GM12865 (cell line): ENCODE measurements at regions not wholly inside any gene's neighbourhood (a gene's known extent, or its start where the extent isn't known, plus 50 kb on each side); places are given as distances from the start of the nearest gene placed in this dataset.
"Not testable (repeated sequence)": the region's sequence is repeated elsewhere in the genome, so short reads cannot be mapped to it uniquely, and the experiment has no call there.

Experiments used
- DNase-seq: peaks from one replicate; pipeline ENCODE4 v3.0.0; 2010; ENCODE audit warnings: low read depth
- H3K4me3 ChIP-seq: 2 replicates; pipeline ENCODE4 v1.5.1; 2011; ENCODE audit warnings: mild to moderate bottlenecking, low read depth, low read length, control low read depth
- TF ChIP-seq, protein P1 (sequence below): IDR thresholded peaks from 2 replicates; pipeline ENCODE4 v1.5.1; 2011; ENCODE audit warnings: low read length, control low read depth, low read depth, inconsistent platforms; ENCODE audit not compliant: insufficient read depth; ENCODE audit errors: missing control alignments

- TF ChIP-seq, protein P1, sequence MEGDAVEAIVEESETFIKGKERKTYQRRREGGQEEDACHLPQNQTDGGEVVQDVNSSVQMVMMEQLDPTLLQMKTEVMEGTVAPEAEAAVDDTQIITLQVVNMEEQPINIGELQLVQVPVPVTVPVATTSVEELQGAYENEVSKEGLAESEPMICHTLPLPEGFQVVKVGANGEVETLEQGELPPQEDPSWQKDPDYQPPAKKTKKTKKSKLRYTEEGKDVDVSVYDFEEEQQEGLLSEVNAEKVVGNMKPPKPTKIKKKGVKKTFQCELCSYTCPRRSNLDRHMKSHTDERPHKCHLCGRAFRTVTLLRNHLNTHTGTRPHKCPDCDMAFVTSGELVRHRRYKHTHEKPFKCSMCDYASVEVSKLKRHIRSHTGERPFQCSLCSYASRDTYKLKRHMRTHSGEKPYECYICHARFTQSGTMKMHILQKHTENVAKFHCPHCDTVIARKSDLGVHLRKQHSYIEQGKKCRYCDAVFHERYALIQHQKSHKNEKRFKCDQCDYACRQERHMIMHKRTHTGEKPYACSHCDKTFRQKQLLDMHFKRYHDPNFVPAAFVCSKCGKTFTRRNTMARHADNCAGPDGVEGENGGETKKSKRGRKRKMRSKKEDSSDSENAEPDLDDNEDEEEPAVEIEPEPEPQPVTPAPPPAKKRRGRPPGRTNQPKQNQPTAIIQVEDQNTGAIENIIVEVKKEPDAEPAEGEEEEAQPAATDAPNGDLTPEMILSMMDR: no peak
- no peak overlapping the region for H3K4me3 ChIP-seq
- no peak for DNase-seq
Measured at GRCh38 chr12:116664085-116664484, 73.8 kb downstream of the SPRING1 start.

DNA sequence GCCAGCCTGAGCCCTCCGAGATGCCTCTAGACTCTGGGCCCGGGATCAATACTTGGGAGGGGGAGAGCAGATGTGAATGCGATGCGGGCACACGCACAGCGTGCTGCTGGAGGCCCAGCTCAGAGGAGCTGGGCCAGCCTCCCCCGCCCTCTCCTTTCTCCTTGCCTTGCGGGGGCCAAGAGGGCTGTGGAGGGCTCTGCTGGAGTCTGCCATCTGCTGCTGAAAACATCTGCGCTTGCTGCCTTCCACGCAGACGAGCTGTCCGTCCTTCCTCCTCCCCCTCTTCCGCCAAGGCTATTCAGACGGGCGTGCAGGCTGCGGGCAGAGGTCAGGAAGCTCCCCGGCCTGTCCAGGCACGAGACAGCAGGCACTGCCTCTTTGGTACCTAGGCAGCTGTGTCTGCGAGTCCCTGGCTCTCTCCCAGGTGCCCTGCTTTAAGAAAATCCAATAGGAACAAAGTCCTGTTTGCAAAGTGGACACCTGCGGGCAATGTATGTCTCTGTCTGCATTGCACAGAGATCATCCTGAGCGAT is 75.2 kb downstream of the SPRING1 start:
- TF ChIP-seq, protein P1: no peak
- no peak for DNase-seq
- H3K4me3 ChIP-seq: no peak overlapping the region

- DNase-seq: no peak
- TF ChIP-seq, protein P1: no peak
- H3K4me3 ChIP-seq: no peak overlapping the region
Measured at GRCh38 chr12:116661341-116661740, 76.5 kb downstream of the SPRING1 start.

DNA sequence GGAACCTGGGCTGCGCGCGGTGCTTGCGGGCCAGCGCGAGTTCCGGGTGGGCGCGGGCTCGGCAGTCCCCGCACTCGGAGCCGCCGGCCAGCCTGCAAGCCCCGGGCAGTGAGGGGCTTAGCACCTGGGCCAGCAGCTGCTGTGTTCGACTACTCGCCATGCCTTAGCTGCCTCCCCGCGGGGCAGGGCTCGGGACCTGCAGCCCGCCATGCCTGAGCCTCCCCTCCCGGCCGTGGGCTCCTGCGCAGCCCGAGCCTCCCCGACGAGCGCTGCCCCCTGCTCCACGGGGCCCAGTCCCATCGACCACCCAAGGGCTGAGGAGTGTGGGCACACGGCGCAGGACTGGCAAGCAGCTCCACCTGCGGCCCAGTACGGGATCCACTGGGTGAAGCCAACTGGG is 77.1 kb downstream of the SPRING1 start:
- not testable (repeated sequence) for H3K4me3 ChIP-seq, DNase-seq

GRCh38 chr12:116659771-116660481 is 77.9 kb downstream of the SPRING1 start:
- no peak for DNase-seq
- TF ChIP-seq, protein P1: no peak
- no peak overlapping the region for H3K4me3 ChIP-seq

DNA sequence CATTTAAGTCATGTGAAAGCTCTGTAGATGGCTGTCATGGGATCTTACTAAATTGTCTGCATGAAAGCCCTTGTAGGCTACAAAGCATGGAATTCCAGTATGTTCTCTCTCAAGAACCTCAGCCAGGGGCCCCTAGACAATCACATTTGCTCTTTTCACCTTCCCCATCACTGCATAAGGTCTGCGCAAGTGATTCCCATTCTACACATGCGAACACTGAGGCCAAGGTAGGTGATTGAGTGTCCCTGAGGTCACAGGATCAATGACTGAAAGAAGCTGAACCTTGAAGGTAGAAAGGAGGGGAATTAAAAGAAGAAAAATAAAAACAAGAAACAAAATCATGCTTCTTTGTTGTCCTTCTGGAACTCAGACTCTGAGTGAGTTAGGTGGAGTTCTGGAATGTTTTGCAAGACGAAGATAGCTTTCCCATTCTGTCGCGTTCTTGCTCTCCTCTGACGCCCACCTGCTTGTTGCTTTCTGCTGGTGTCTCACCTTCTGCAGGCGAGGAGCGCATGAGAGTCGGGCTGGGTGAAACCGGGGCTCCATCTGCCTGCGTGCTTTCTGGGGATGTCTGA is 79.9 kb downstream of the SPRING1 start:
- TF ChIP-seq, protein P1: no peak
- H3K4me3 ChIP-seq: no peak overlapping the region
- DNase-seq: no peak

- no peak for DNase-seq
- TF ChIP-seq, protein P1: no peak
- no peak overlapping the region for H3K4me3 ChIP-seq
Measured at GRCh38 chr12:116656306-116656705, 81.6 kb downstream of the SPRING1 start.
